Peyer's patch (tissue), 4 donors: ENCODE measurements at regions not wholly inside any gene's neighbourhood (a gene's known extent, or its start where the extent isn't known, plus 50 kb on each side); places are given as distances from the start of the nearest gene placed in this dataset.
A peak's percentile ranks its signal among the peaks of the same experiment; 100 is the strongest.

Experiments
- DNase-seq, 3 donors: peaks; one replicate each; pipeline ENCODE4 v3.0.0-alpha.2; 2017 to 2019
- H3K27ac ChIP-seq, 4 donors: fragments of 200-600 bp; sonication (generic); one replicate each; pipeline ENCODE4 v1.5.1; 2016 to 2019
- H3K27me3 ChIP-seq, 2 donors: fragments of 200-600 bp; sonication (generic); one replicate each; pipeline ENCODE4 v1.5.1; 2019
- H3K36me3 ChIP-seq, 3 donors: fragments of 200-600 bp; sonication (generic); one replicate each; pipeline ENCODE4 v1.5.1; 2016 to 2019
- H3K4me1 ChIP-seq, 4 donors: fragments of 200-600 bp; sonication (generic); one replicate each; pipeline ENCODE4 v1.5.1; 2016 to 2019
- H3K4me3 ChIP-seq, 4 donors: fragments of 200-600 bp; sonication (generic); 1 replicate in 3 of 4; 2 replicates in 1 of 4; pipeline ENCODE4 v1.5.1; 2016 to 2019; ENCODE audit warnings: mild to moderate bottlenecking in 1 of 4
- H3K9me3 ChIP-seq, 4 donors: fragments of 200-600 bp; sonication (generic); one replicate each; pipeline ENCODE4 v1.5.1; 2016 to 2019; ENCODE audit warnings: mild to moderate bottlenecking in 1 of 4
- POLR2A ChIP-seq, 2 donors: fragments of 450-650 bp; IDR thresholded peaks; one replicate each; pipeline ENCODE4 v1.5.1; 2017; ENCODE audit warnings: antibody characterized with exemption in 2 of 2, mild to moderate bottlenecking in 2 of 2, moderate library complexity in 2 of 2
- TF ChIP-seq, protein P1 (sequence below), 6 experiments: fragments of 450-650 bp in 4 of 6; fragments of 200-600 bp in 2 of 6; sonication (generic) in 1 of 6; IDR thresholded peaks; one replicate each; pipeline ENCODE4 v1.5.1; 2017 to 2019; ENCODE audit warnings: antibody characterized with exemption in 6 of 6, mild to moderate bottlenecking in 3 of 6, moderate library complexity in 1 of 6

DNA sequence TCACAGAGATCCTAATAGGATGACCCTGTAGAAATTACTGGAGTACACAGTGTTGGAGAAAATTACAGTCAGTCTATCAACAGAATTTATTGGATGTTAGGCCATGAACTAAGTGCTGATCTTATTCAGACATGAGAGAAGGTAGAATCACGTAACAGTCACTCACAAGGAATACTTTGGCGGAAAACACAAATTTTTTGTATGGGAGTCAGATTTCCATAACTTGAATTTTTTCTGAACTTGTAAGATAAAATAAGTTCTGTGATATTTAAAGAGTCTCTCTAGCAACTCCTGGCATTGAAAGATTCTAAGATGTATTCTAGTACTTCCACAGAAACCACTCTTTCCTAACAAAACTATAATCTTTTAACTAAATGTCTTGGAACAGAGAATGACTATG is 178.8 kb upstream of the MME start:
- H3K27me3 ChIP-seq: no peaks in the 10 kb centered on the region
- no peaks in the 10 kb centered on the region for H3K9me3 ChIP-seq
- H3K4me1 ChIP-seq: no peaks in the 10 kb centered on the region
- H3K4me3 ChIP-seq: no peak overlapping the region
- no peaks in the 10 kb centered on the region for H3K36me3 ChIP-seq
- no peak for DNase-seq
- no peak overlapping the region for H3K27ac ChIP-seq
- TF ChIP-seq, protein P1, sequence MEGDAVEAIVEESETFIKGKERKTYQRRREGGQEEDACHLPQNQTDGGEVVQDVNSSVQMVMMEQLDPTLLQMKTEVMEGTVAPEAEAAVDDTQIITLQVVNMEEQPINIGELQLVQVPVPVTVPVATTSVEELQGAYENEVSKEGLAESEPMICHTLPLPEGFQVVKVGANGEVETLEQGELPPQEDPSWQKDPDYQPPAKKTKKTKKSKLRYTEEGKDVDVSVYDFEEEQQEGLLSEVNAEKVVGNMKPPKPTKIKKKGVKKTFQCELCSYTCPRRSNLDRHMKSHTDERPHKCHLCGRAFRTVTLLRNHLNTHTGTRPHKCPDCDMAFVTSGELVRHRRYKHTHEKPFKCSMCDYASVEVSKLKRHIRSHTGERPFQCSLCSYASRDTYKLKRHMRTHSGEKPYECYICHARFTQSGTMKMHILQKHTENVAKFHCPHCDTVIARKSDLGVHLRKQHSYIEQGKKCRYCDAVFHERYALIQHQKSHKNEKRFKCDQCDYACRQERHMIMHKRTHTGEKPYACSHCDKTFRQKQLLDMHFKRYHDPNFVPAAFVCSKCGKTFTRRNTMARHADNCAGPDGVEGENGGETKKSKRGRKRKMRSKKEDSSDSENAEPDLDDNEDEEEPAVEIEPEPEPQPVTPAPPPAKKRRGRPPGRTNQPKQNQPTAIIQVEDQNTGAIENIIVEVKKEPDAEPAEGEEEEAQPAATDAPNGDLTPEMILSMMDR (IDR thresholded peaks at IDR 0.05): no peak
- no peak for TF ChIP-seq POLR2A (IDR thresholded peaks at IDR 0.05)

DNA sequence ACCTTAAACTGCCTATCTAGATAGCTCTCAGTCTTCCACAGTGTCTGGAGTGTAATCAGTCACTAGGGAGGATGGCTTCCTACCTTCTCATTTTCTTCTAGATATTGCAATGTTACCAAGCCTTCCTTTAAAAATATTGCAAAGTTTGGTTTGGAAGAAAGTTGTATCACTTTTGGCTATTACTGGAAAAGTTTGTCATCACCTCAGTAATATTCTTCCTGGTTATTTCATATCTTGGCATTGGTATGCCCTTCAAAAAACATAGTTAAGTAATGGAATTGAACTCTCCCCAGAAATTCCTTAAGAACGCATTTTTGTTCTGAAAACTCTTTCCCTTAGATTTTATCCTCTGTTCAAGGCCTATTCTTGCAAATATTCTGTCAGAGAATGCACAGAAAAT is 179.3 kb upstream of the MME start:
- no peak overlapping the region for H3K27ac ChIP-seq
- H3K4me3 ChIP-seq: no peak overlapping the region
- TF ChIP-seq, protein P1 (IDR thresholded peaks at IDR 0.05): no peak
- TF ChIP-seq POLR2A (IDR thresholded peaks at IDR 0.05): no peak
- DNase-seq: no peak
- no peaks in the 10 kb centered on the region for H3K4me1 ChIP-seq
- H3K36me3 ChIP-seq: no peaks in the 10 kb centered on the region
- no peaks in the 10 kb centered on the region for H3K9me3 ChIP-seq
- H3K27me3 ChIP-seq: no peaks in the 10 kb centered on the region

DNA sequence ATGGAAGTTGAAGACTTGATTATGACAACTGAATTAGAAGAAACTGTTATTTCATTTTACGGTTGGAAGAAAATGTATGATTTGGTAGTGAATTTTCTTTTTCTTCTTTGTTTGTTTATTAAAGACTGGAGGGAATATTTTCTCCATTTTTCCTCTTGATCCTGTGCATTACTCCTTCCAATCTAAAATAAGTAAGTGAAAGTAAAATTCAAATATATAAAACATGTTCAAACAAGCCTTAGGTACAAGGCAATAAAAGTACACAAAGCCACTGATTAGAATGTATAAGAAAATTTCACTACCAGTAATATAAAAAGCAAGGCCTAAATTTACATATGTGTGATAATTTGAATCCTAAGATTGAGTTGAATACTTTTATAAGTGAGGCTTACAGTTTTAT is 181.2 kb upstream of the MME start:
- H3K4me3 ChIP-seq: no peak overlapping the region
- no peaks in the 10 kb centered on the region for H3K9me3 ChIP-seq
- H3K27ac ChIP-seq: no peak overlapping the region
- no peak for TF ChIP-seq POLR2A (IDR thresholded peaks at IDR 0.05)
- TF ChIP-seq, protein P1 (IDR thresholded peaks at IDR 0.05): no peak
- H3K36me3 ChIP-seq: no peaks in the 10 kb centered on the region
- H3K4me1 ChIP-seq: no peaks in the 10 kb centered on the region
- no peaks in the 10 kb centered on the region for H3K27me3 ChIP-seq
- DNase-seq: no peak

DNA sequence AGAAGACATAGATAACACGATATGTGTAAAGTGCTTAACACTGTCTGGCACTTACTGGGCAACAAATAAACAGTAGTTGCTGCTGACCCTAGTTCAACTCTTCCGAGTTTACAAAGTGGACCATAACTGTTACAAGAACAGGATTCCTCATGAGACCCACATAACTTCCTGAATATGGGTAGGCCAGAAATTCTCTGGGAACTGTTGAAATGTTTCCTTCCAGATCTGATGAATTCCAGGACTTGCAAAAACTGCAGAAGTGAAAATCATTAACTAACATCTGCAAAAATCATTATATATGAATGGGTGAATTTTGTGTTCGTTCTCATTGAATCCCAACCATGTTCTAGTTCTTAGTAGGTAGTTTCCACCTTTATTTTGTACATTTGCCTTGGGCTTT is 181.7 kb upstream of the MME start:
- no peak for TF ChIP-seq POLR2A (IDR thresholded peaks at IDR 0.05)
- TF ChIP-seq, protein P1 (IDR thresholded peaks at IDR 0.05): no peak
- Histone ChIP-seq H3K4me3 (no peak overlapping the region), H3K27ac (no peak overlapping the region), H3K27me3 (no peaks in the 10 kb centered on the region), H3K4me1 (no peaks in the 10 kb centered on the region), H3K9me3 (no peaks in the 10 kb centered on the region), H3K36me3 (no peaks in the 10 kb centered on the region)
- DNase-seq: no peak

DNA sequence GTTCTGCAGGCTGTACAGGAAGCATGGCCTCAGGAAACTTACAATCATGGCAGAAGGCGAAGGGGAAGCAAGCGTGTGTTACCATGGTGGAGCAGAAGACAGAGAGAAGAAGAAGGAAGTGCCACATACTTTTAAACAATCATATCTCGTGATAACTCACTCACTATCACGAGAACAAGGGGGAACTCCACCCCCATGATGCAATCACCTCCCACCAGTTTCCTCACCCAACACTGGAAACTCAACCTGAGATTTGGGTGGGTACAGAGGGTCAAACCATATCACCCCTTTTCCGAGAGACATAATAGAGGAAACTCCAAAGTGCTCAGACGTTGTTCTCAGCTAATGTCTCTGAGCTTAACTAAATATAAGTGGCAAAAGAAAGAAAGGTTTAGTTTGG is 186.3 kb upstream of the MME start:
- H3K4me1 ChIP-seq: no peaks in the 10 kb centered on the region
- no peaks in the 10 kb centered on the region for H3K9me3 ChIP-seq
- no peak overlapping the region for H3K4me3 ChIP-seq
- no peak overlapping the region for H3K27ac ChIP-seq
- H3K36me3 ChIP-seq: no peaks in the 10 kb centered on the region
- no peak for DNase-seq
- TF ChIP-seq POLR2A (IDR thresholded peaks at IDR 0.05): no peak
- no peaks in the 10 kb centered on the region for H3K27me3 ChIP-seq

DNA sequence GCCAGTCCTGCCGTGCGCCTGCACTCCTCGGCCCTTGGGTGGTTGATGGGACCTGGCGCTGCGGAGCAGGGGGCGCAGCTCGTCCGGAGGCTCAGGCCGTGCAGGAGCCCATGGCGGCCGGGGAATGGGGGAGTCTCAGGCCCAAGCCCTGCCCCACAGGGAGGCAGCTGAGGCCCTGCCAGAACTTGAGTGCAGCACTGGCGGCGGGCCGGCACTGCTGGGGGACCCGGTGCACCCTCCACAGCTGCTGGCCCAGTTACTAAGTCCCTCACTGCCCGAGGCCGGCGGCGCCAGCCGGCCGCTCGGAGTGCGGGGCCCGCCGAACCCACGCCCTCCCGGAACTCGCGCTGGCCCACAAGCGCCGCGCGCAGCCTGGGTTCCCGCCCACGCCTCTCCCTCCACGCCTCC is 190.9 kb upstream of the MME start:
- no peaks in the 10 kb centered on the region for H3K4me1 ChIP-seq
- H3K9me3 ChIP-seq: no peaks in the 10 kb centered on the region
- no peaks in the 10 kb centered on the region for H3K36me3 ChIP-seq
- TF ChIP-seq, protein P1 (IDR thresholded peaks at IDR 0.05): no peak
- TF ChIP-seq POLR2A (IDR thresholded peaks at IDR 0.05): no peak
- H3K4me3 ChIP-seq: no peak overlapping the region
- H3K27ac ChIP-seq: no peak overlapping the region
- DNase-seq: peak in 1 of 3 donors; percentile 43
- H3K27me3 ChIP-seq: no peaks in the 10 kb centered on the region
